SHP77 treated with DMSO at 0.1 percent for 48 hours (cell line): ENCODE measurements at regions not wholly inside any gene's neighbourhood (a gene's known extent, or its start where the extent isn't known, plus 50 kb on each side); places are given as distances from the start of the nearest gene placed in this dataset.

Experiments used
- DNase-seq: peaks from one replicate; lab custom pipeline; 2025; lab: John Stamatoyannopoulos, UW

- no peak for DNase-seq
Observed at GRCh38 chr11:111194860-111195568, 50.5 kb upstream of the POU2AF2 start.

GRCh38 chr11:111193924-111194490 is 51.5 kb upstream of the POU2AF2 start:
- DNase-seq: no peak

- no peak for DNase-seq
Observed at GRCh38 chr11:111189466-111189865, 56.1 kb upstream of the POU2AF2 start.

GRCh38 chr11:111186308-111186915 is 59.1 kb upstream of the POU2AF2 start:
- no peak for DNase-seq

GRCh38 chr11:111185266-111185665 is 60.3 kb upstream of the POU2AF2 start:
- no peak for DNase-seq

GRCh38 chr11:111183706-111184105 is 61.8 kb upstream of the POU2AF2 start:
- no peak for DNase-seq

GRCh38 chr11:111179184-111179910 is 66.2 kb upstream of the POU2AF2 start:
- no peak for DNase-seq

- DNase-seq: no peak
Observed at GRCh38 chr11:111177037-111177871, 68.3 kb upstream of the POU2AF2 start.

GRCh38 chr11:111176603-111177002 is 68.9 kb upstream of the POU2AF2 start:
- DNase-seq: no peak

- no peak for DNase-seq
Observed at GRCh38 chr11:111173221-111173620, 72.3 kb upstream of the POU2AF2 start.

GRCh38 chr11:111172321-111172862 is 73.1 kb upstream of the POU2AF2 start:
- DNase-seq: no peak

GRCh38 chr11:111170761-111171379 is 74.7 kb upstream of the POU2AF2 start:
- no peak for DNase-seq

GRCh38 chr11:111169367-111169766 is 76.2 kb upstream of the POU2AF2 start:
- no peak for DNase-seq

GRCh38 chr11:111168871-111169270 is 76.7 kb upstream of the POU2AF2 start:
- no peak for DNase-seq

- DNase-seq: no peak
Observed at GRCh38 chr11:111167666-111168065, 77.9 kb upstream of the POU2AF2 start.

GRCh38 chr11:111166598-111166997 is 78.9 kb upstream of the POU2AF2 start:
- DNase-seq: no peak

GRCh38 chr11:111162305-111162704 is 83.2 kb upstream of the POU2AF2 start:
- DNase-seq: no peak

GRCh38 chr11:111157571-111157970 is 88.0 kb upstream of the POU2AF2 start:
- no peak for DNase-seq

GRCh38 chr11:111155021-111155420 is 90.5 kb upstream of the POU2AF2 start:
- no peak for DNase-seq

GRCh38 chr11:111153194-111153593 is 92.3 kb upstream of the POU2AF2 start:
- DNase-seq: no peak

GRCh38 chr11:111148953-111149352 is 96.6 kb upstream of the POU2AF2 start:
- no peak for DNase-seq
